Transverse colon (tissue), 4 donors: ENCODE measurements at regions not wholly inside any gene's neighbourhood (a gene's known extent, or its start where the extent isn't known, plus 50 kb on each side); places are given as distances from the start of the nearest gene placed in this dataset.

ENCODE experiments used
- DNase-seq: peaks from one replicate; pipeline ENCODE4 v3.0.0-alpha.2; 2019
- H3K27ac ChIP-seq, 4 donors: fragments of 200-600 bp; sonication (generic); 2 replicates each; pipeline ENCODE4 v1.5.1; 2016 to 2018; ENCODE audit warnings: inconsistent platforms in 4 of 4
- H3K27me3 ChIP-seq: fragments of 200-600 bp; sonication (generic); 2 replicates; pipeline ENCODE4 v1.5.1; 2017; ENCODE audit warnings: inconsistent platforms
- H3K36me3 ChIP-seq, 4 donors: fragments of 200-600 bp; sonication (generic); 2 replicates each; pipeline ENCODE4 v1.5.1; 2017 to 2019; ENCODE audit warnings: inconsistent platforms in 4 of 4
- H3K4me1 ChIP-seq, 4 donors: fragments of 200-600 bp; sonication (generic); 2 replicates each; pipeline ENCODE4 v1.5.1; 2017 to 2020; ENCODE audit warnings: inconsistent platforms in 4 of 4
- H3K4me3 ChIP-seq, 4 donors: fragments of 200-600 bp; sonication (generic); 1 replicate in 1 of 4; 2 replicates in 3 of 4; pipeline versions ENCODE4 v1.5.1 to v1.6.1; 2017 to 2019; ENCODE audit warnings: inconsistent platforms in 4 of 4
- H3K9me3 ChIP-seq, 2 donors: fragments of 200-600 bp; sonication (generic); 2 replicates each; pipeline ENCODE4 v1.5.1; 2017 to 2019; ENCODE audit warnings: inconsistent platforms in 2 of 2
- EP300 ChIP-seq: sonication (generic); formaldehyde crosslinking; IDR thresholded peaks from one replicate; pipeline ENCODE4 v1.6.1; 2017; ENCODE audit warnings: antibody characterized with exemption, low read depth
- POLR2A ChIP-seq: fragments of 450-650 bp; IDR thresholded peaks from one replicate; pipeline ENCODE4 v1.6.1; 2016; ENCODE audit warnings: antibody characterized with exemption, mild to moderate bottlenecking, moderate library complexity
- POLR2AphosphoS5 ChIP-seq, 3 donors: sonication (generic); formaldehyde crosslinking; IDR thresholded peaks; one replicate each; pipeline ENCODE4 v1.6.1; 2016; ENCODE audit warnings: antibody characterized with exemption in 3 of 3
- WGBS, 2 donors: methylation state at CpG; one replicate each; pipeline ENCODE4 v1.1.5; 2018; ENCODE audit warnings: low coverage in 1 of 2; 5-methylcytosine and 5-hydroxymethylcytosine counted together
- in situ Hi-C, 4 donors: fragments of 200-750 bp; cut with MboI; loops; one replicate each; pipeline versions ENCODE4 v1.15.0 to v1.15.1; 2017; ENCODE audit warnings: low sequenced_read_pairs in 3 of 4, low pct_ligation_motif_present in 1 of 4, low pct_unique_long_range_greater_than_20kb in 1 of 4
- intact Hi-C: fragments of 100-400 bp; cut with DNase I; formaldehyde crosslinking; loops from one replicate; pipeline ENCODE4 v1.15.1; 2023; ENCODE audit warnings: low total_unique reads
- TF ChIP-seq, protein P1 (sequence below), 5 experiments: fragments of 200-600 bp in 3 of 5; fragments of 450-650 bp in 2 of 5; sonication (generic) in 3 of 5; IDR thresholded peaks; 1 replicate in 2 of 5; 2 replicates in 3 of 5; pipeline ENCODE4 v1.5.1; 2016 to 2017; ENCODE audit warnings: antibody characterized with exemption in 5 of 5, inconsistent platforms in 3 of 5, mild to moderate bottlenecking in 2 of 5, moderate library complexity in 1 of 5

DNA sequence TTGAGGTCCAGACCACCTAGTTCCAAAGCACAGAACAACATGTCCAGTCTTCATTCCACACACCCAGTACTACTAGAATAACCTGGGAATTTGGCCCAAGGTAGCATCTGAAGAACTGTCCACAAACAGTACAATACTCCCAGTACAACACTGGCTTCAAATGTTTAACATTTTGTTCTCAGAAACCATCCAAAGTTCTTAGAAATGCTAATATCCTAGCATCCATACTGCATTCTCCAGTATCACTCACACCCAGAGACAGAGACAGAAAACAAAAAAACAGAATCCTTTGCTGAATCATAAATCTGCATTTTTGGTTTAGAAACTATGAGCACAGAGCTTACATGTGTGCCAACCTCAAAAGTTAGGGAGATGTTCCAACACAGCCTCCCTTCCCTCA lies 490.8 kb downstream of the FOXO1 start:
- no peak overlapping the region for H3K4me3 ChIP-seq
- no peak overlapping the region for H3K27ac ChIP-seq
- no peak for DNase-seq
- no peaks in the 10 kb centered on the region for H3K4me1 ChIP-seq
- H3K36me3 ChIP-seq, result no peaks in the 10 kb centered on the region
- TF ChIP-seq POLR2A, result no peak
- intact Hi-C loops, result no loop called here
- peaks cover 26% of the 10 kb centered on the region for H3K27me3 ChIP-seq
- H3K9me3 ChIP-seq, result no peaks in the 10 kb centered on the region
- in situ Hi-C loops, result no loop called here

DNA sequence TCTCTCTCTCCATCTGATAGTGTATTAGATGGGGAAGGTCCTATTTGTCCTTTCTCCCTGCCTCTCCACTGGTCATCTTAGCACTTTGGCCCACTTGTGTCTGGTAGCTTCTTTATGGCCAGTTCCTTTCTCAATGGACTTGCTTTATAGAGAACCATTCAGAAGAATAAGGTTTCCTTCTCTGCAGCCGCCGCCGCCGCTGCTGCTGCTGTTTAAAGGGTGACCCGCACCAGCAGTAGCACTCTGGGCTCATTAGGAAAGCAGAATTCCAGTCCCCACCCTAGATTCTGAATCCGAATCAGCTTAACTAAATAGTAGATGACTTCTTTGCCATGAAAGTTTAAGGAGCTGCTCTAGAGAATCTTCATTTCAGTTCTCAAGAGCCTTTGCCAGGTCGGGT lies 490.2 kb downstream of the FOXO1 start:
- WGBS, 2 donors, result 95% methylated on average over 7 of the region's 7 CpGs; no CpG with 5 or more reads in 1 of the 2 donors

DNA sequence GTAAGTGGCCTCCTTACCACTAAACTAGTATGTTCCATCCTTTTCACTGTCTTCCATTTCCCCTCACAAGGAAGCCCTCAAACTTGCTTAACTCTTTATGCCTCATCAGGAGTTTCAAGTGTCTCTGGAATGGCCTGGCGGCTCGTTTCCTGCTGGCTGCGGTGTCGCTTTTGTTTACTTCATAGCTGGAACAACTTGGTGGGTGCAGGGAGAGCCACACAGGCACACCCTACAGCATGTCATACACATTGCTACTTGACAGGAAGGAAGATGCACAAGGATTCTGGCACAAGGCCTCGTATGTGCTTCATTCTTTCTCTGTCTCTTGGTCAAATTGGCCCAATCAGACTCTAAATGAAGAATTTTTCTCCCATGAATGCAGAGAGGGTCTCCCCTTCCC lies 488.3 kb downstream of the FOXO1 start:
- no peak for DNase-seq

More for the DNA sequence above, 490.2 kb downstream of the FOXO1 start:
- peaks cover 21% of the 10 kb centered on the region for H3K27me3 ChIP-seq
- no peak overlapping the region for H3K27ac ChIP-seq
- TF ChIP-seq POLR2A (no peak), POLR2AphosphoS5 (IDR thresholded peaks at IDR 0.05) (no peak), EP300 (no peak)
- TF ChIP-seq, protein P1, sequence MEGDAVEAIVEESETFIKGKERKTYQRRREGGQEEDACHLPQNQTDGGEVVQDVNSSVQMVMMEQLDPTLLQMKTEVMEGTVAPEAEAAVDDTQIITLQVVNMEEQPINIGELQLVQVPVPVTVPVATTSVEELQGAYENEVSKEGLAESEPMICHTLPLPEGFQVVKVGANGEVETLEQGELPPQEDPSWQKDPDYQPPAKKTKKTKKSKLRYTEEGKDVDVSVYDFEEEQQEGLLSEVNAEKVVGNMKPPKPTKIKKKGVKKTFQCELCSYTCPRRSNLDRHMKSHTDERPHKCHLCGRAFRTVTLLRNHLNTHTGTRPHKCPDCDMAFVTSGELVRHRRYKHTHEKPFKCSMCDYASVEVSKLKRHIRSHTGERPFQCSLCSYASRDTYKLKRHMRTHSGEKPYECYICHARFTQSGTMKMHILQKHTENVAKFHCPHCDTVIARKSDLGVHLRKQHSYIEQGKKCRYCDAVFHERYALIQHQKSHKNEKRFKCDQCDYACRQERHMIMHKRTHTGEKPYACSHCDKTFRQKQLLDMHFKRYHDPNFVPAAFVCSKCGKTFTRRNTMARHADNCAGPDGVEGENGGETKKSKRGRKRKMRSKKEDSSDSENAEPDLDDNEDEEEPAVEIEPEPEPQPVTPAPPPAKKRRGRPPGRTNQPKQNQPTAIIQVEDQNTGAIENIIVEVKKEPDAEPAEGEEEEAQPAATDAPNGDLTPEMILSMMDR (IDR thresholded peaks at IDR 0.05), result no peak
- in situ Hi-C loops, result no loop called here
- no peaks in the 10 kb centered on the region for H3K4me1 ChIP-seq
- no peak overlapping the region for H3K4me3 ChIP-seq
- intact Hi-C loops, result no loop called here
- H3K9me3 ChIP-seq, result no peaks in the 10 kb centered on the region
- no peak for DNase-seq
- H3K36me3 ChIP-seq, result no peaks in the 10 kb centered on the region

DNA sequence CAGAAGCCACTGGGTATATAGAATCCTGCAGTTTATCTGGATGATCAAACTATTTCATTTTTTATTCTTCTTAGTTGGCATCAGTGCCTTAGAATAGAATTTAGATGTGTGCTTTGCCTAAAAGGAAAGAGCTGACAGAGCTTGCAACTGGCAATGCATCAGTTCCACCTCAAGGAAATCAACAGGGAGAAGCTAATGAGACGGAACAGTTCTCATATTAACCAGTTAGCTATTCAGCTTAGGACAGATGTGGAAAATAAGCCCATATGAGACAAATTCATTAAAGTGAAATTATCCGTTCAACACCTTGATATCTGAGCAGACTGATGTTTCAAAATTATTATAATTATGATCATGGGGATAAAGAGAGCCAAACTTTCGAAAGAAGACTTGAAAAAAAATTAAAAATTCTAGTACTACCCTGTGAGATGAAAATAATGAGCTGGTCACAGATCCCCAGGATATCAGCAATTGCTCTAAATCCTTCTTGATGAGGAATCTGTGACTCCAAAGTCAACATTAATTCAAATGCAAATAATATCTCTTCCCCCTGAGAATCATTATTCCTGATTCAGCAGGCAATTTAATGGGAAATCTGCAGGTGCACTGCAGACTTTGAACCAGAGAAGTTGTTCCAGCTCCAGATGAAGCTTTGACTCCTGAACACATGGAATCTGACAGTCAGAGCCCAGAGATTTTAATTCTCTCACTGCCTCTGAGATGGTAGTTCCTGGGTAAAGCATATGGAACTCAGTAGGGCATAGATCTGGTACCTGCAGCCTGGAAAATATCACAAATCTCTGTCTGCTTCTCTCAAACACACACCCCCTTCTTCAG lies 486.8 kb downstream of the FOXO1 start:
- H3K27me3 ChIP-seq, result no peaks in the 10 kb centered on the region
- intact Hi-C loops, result no loop called here
- 95 to 97% methylated on average over 3 of the region's 3 CpGs for WGBS, 2 donors
- no peak overlapping the region for H3K27ac ChIP-seq
- no peak for DNase-seq
- in situ Hi-C loops, result no loop called here
- TF ChIP-seq POLR2AphosphoS5 (IDR thresholded peaks at IDR 0.05), result no peak
- no peak for TF ChIP-seq EP300
- TF ChIP-seq POLR2A, result no peak
- TF ChIP-seq, protein P1 (IDR thresholded peaks at IDR 0.05), result no peak
- H3K4me3 ChIP-seq, result no peak overlapping the region
- no peaks in the 10 kb centered on the region for H3K36me3 ChIP-seq
- H3K4me1 ChIP-seq, result no peaks in the 10 kb centered on the region
- no peaks in the 10 kb centered on the region for H3K9me3 ChIP-seq

More for the DNA sequence above, 488.3 kb downstream of the FOXO1 start:
- 77% methylated on average over 5 of the region's 5 CpGs; no CpG with 5 or more reads in 1 of the 2 donors for WGBS, 2 donors
- in situ Hi-C loops, result no loop called here
- Histone ChIP-seq H3K9me3 (no peaks in the 10 kb centered on the region), H3K36me3 (no peaks in the 10 kb centered on the region), H3K27me3 (peaks cover 2% of the 10 kb centered on the region), H3K27ac (no peak overlapping the region), H3K4me3 (no peak overlapping the region), H3K4me1 (no peaks in the 10 kb centered on the region)
- intact Hi-C loops, result no loop called here
- TF ChIP-seq POLR2AphosphoS5 (IDR thresholded peaks at IDR 0.05) (no peak), EP300 (no peak), POLR2A (no peak)
- TF ChIP-seq, protein P1 (IDR thresholded peaks at IDR 0.05), result no peak

DNA sequence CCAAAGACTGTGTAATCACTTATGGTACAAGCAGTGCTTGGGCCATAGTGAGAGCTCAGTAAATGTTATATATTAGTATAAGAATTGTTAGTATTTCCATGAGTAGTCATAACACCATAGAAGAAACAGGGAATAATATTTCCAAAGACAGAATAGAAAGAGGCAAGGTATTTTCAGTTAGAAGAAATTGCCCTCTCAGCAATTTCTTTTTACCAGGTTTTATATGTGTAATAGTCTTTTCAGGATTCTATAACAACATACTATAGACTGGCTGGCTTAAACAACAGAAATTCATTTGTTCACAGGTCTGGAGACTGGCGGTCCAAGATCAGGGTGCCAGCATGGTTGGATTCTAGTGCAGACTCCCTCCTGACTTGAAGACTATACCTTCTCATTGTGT lies 485.7 kb downstream of the FOXO1 start:
- TF ChIP-seq POLR2AphosphoS5 (IDR thresholded peaks at IDR 0.05) (no peak), EP300 (no peak), POLR2A (no peak)
- TF ChIP-seq, protein P1 (IDR thresholded peaks at IDR 0.05), result no peak
- intact Hi-C loops (no loop called here), in situ Hi-C loops (no loop called here)
- 89 to 100% methylated on average over 1 of the region's 1 CpG for WGBS, 2 donors
- Histone ChIP-seq H3K4me1 (no peaks in the 10 kb centered on the region), H3K9me3 (no peaks in the 10 kb centered on the region), H3K36me3 (no peaks in the 10 kb centered on the region), H3K4me3 (no peak overlapping the region), H3K27me3 (no peaks in the 10 kb centered on the region), H3K27ac (no peak overlapping the region)
- DNase-seq, result no peak
